ENCODE measurements at regions not wholly inside any gene's neighbourhood (a gene's known extent, or its start where the extent isn't known, plus 50 kb on each side); places are given as distances from the start of the nearest gene placed in this dataset.

DNA sequence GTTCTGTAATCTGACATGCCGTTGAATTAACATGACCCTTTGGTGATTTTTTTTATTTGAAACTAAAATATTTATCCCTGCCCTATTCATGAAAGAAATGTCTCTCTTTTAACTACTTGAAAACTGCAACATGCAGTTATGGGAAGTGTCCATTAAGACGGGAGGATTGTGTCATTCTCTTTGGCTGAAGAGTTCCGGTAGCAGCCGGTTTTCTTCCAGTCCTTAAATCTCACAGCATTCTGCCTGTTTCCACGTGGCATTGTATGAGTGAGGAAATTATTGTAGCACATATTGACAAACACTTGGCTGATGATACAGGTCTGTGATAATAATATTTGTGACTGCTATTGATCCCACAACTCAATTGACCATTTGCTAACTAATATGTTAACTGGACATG is 509.6 kb upstream of the POU3F3 start:
- H2AFZ ChIP-seq (ENCODE audit: low read depth, low read length): no peak overlapping the region
- H3K9me2 ChIP-seq (ENCODE audit: insufficient read depth, low read length): no peaks in the 10 kb centered on the region
- no peaks in the 10 kb centered on the region for H3K36me3 ChIP-seq (ENCODE audit: insufficient read depth, low read length)
- no peaks in the 10 kb centered on the region for H3F3A ChIP-seq (ENCODE audit: insufficient read depth, low read length, poor library complexity, severe bottlenecking)
- no peak overlapping the region for H3K27ac ChIP-seq (ENCODE audit: low read length)
- no peaks in the 10 kb centered on the region for H3K27me3 ChIP-seq (ENCODE audit: insufficient read depth, low read depth, low read length)
- no peak overlapping the region for H3K4me3 ChIP-seq (ENCODE audit: low read length)
- no peaks in the 10 kb centered on the region for H3K79me2 ChIP-seq (replicated peaks; ENCODE audit: insufficient read depth, low read length)
- no peak overlapping the region for H3K4me2 ChIP-seq (ENCODE audit: low read length)
- no peaks in the 10 kb centered on the region for H4K20me1 ChIP-seq (ENCODE audit: insufficient read depth)
- no peak overlapping the region for H3K9ac ChIP-seq (ENCODE audit: low read length)
- no peaks in the 10 kb centered on the region for H3K9me3 ChIP-seq (ENCODE audit: low read length)
- TF ChIP-seq POLR2AphosphoS5 (IDR thresholded peaks at IDR 0.05): no peak
- no peak for TF ChIP-seq RAD21 (conservative IDR thresholded peaks at IDR 0.05)
- no peak for TF ChIP-seq TAF1 (IDR thresholded peaks at IDR 0.05; ENCODE audit: low read depth)

- Histone ChIP-seq H3K9me2 (ENCODE audit: insufficient read depth, low read length) (no peaks in the 10 kb centered on the region), H3K9me3 (ENCODE audit: low read length) (no peaks in the 10 kb centered on the region), H3K27me3 (ENCODE audit: insufficient read depth, low read depth, low read length) (no peaks in the 10 kb centered on the region), H3K9ac (ENCODE audit: low read length) (no peak overlapping the region), H3K27ac (ENCODE audit: low read length) (no peak overlapping the region), H2AFZ (ENCODE audit: low read depth, low read length) (no peak overlapping the region), H3K79me2 (replicated peaks; ENCODE audit: insufficient read depth, low read length) (no peaks in the 10 kb centered on the region), H3K36me3 (ENCODE audit: insufficient read depth, low read length) (no peaks in the 10 kb centered on the region), H3F3A (ENCODE audit: insufficient read depth, low read length, poor library complexity, severe bottlenecking) (no peaks in the 10 kb centered on the region), H3K4me3 (ENCODE audit: low read length) (no peak overlapping the region), H3K4me2 (ENCODE audit: low read length) (no peak overlapping the region), H4K20me1 (ENCODE audit: insufficient read depth) (no peaks in the 10 kb centered on the region)
- no peak for TF ChIP-seq TAF1 (IDR thresholded peaks at IDR 0.05; ENCODE audit: low read depth)
- TF ChIP-seq RAD21 (conservative IDR thresholded peaks at IDR 0.05): no peak
- TF ChIP-seq, protein P1, sequence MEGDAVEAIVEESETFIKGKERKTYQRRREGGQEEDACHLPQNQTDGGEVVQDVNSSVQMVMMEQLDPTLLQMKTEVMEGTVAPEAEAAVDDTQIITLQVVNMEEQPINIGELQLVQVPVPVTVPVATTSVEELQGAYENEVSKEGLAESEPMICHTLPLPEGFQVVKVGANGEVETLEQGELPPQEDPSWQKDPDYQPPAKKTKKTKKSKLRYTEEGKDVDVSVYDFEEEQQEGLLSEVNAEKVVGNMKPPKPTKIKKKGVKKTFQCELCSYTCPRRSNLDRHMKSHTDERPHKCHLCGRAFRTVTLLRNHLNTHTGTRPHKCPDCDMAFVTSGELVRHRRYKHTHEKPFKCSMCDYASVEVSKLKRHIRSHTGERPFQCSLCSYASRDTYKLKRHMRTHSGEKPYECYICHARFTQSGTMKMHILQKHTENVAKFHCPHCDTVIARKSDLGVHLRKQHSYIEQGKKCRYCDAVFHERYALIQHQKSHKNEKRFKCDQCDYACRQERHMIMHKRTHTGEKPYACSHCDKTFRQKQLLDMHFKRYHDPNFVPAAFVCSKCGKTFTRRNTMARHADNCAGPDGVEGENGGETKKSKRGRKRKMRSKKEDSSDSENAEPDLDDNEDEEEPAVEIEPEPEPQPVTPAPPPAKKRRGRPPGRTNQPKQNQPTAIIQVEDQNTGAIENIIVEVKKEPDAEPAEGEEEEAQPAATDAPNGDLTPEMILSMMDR (IDR thresholded peaks at IDR 0.05; ENCODE audit: poor library complexity, severe bottlenecking): no peak
- TF ChIP-seq EP300 (conservative IDR thresholded peaks at IDR 0.05; ENCODE audit: poor library complexity, severe bottlenecking): no peak
- TF ChIP-seq EZH2 (IDR thresholded peaks at IDR 0.05; ENCODE audit: borderline replicate concordance, insufficient read depth, low read length, poor library complexity, severe bottlenecking): no peak
Measured at GRCh38 chr2:104344985-104345384, 508.9 kb upstream of the POU3F3 start.

DNA sequence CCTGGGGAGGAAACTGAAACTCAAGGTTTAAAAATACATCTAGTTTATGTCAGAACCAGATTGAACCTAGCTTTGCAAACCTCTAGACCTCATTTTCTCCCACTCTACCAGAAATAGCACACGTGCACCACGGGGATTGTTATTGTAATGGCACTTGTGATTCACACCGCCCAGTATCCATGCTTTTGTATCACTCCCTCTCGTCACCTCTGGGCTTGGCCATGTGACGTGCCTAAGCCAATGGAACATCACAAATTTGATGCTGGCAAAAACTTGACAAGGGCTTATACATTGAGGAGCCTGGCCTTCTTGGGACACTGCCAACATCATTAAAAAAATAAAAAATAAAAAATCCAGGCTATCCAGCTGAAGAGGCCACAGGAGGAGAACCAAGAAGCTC is 495.8 kb upstream of the POU3F3 start:
- no peak overlapping the region for H2AFZ ChIP-seq (ENCODE audit: low read depth, low read length)

More for the DNA sequence above, 495.8 kb upstream of the POU3F3 start:
- no peaks in the 10 kb centered on the region for H3K27me3 ChIP-seq (ENCODE audit: insufficient read depth, low read depth, low read length)
- no peak overlapping the region for H3K9ac ChIP-seq (ENCODE audit: low read length)
- H3K79me2 ChIP-seq (replicated peaks; ENCODE audit: insufficient read depth, low read length): no peaks in the 10 kb centered on the region
- no peaks in the 10 kb centered on the region for H4K20me1 ChIP-seq (ENCODE audit: insufficient read depth)
- no peak overlapping the region for H3K4me2 ChIP-seq (ENCODE audit: low read length)
- H3K9me3 ChIP-seq (ENCODE audit: low read length): no peaks in the 10 kb centered on the region
- no peak overlapping the region for H3K4me3 ChIP-seq (ENCODE audit: low read length)
- no peaks in the 10 kb centered on the region for H3K36me3 ChIP-seq (ENCODE audit: insufficient read depth, low read length)
- H3K27ac ChIP-seq (ENCODE audit: low read length): no peak overlapping the region
- H3F3A ChIP-seq (ENCODE audit: insufficient read depth, low read length, poor library complexity, severe bottlenecking): no peaks in the 10 kb centered on the region
- no peaks in the 10 kb centered on the region for H3K9me2 ChIP-seq (ENCODE audit: insufficient read depth, low read length)
- no peak for TF ChIP-seq EP300 (conservative IDR thresholded peaks at IDR 0.05; ENCODE audit: poor library complexity, severe bottlenecking)
- TF ChIP-seq TAF1 (IDR thresholded peaks at IDR 0.05; ENCODE audit: low read depth): no peak
- TF ChIP-seq REST (IDR thresholded peaks at IDR 0.05; ENCODE audit: borderline replicate concordance): no peak
- TF ChIP-seq POLR2AphosphoS5 (IDR thresholded peaks at IDR 0.05): no peak
- no peak for TF ChIP-seq MXI1 (conservative IDR thresholded peaks at IDR 0.05; ENCODE audit: poor library complexity, severe bottlenecking)
- TF ChIP-seq, protein P1 (IDR thresholded peaks at IDR 0.05; ENCODE audit: poor library complexity, severe bottlenecking): no peak
- no peak for TF ChIP-seq EZH2 (IDR thresholded peaks at IDR 0.05; ENCODE audit: borderline replicate concordance, insufficient read depth, low read length, poor library complexity, severe bottlenecking)
- no peak for TF ChIP-seq SMC3 (conservative IDR thresholded peaks at IDR 0.05; ENCODE audit: poor library complexity)
- no peak for TF ChIP-seq RAD21 (conservative IDR thresholded peaks at IDR 0.05)
